ENCODE measurements at regions not wholly inside any gene's neighbourhood (a gene's known extent, or its start where the extent isn't known, plus 50 kb on each side); places are given as distances from the start of the nearest gene placed in this dataset.

DNA sequence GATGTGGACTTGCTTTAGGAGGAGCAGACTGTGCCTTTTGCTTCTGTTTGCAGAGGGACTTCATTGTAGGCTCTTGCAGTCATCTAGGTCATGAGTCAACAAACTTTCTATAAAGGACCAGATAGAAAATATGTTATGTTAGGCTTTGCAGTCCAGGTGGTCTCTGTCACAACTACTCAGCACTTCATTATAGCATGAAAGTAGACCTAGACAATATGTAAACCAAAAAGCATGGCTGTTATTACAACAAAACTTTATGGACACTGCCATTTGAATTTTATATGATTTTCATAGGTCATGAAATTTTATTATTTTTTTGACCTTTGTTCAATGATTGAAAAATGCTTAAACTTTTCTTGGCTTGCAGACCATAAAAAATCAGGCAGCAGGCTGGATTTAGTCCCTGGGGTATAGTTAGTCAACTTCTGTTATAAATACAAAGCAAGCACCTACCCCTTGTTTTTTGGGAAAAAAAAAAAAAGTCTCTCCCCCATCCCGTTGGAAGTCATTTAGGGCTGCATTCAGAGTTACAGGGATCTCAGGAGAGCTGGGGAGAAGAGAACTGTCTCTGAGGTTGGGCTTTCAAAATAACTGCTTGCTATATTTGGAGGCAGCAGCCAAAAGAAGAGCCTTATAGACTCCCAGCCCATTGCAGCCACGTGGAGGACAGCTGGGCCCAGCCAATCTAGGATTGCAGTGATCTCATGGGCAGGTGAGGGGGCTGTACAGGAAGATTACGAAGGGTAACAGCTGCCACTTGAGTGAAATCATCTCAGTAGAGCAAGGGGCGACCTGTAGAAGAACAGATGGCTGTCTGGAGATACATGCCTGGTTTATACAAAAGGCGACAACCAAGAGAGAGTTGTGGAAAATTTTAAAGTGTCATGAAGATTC lies 136.6 kb upstream of the TNC start:
- no peak for DNase-seq (ENCODE audit: low read depth, low spot score)

DNA sequence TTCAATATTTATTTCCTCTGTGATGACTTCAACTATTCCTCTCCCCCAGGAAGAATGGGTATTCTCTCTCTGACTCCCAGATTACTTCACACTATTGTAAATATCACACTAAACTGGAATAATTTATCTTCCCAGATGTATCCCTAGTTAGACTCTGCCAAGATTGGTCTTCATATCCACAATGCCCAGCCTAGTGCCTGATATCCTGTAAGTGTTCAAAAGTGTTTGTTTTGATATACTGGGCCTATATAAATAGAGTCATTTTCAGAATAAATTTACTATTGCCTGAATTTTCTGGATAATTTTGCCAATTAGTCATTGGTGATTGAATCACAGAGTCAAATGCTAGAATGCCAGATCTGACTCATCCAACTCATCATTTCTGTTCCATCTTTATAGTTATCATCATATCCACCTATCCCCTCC lies 143.7 kb upstream of the TNC start:
- DNase-seq (ENCODE audit: low read depth, low spot score), result no peak

DNA sequence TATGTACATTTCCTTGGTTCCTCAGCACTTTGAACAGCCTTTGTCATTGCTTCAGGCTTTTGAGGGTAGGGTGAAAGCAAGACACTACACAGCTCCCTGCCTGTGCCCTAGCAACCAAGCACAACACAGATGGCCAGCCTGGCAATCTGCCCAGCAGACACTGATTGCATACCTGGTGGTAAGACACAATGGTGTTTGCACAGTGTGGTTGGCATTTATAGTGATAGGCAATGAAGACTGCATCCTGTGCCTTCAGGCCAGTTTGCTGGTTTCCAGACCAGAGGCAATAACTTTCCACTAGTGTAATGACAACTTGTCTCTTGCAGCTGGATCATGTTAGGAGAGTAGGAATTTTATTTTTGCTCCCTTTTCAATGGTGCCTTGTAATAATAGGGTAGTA lies 144.5 kb upstream of the TNC start:
- peak; percentile 88 for DNase-seq (ENCODE audit: low read depth, low spot score)

- peak; percentile 13 for DNase-seq (ENCODE audit: low read depth, low spot score)
Measured at GRCh38 chr9:115262952-115263351, 145.0 kb upstream of the TNC start.

- DNase-seq (ENCODE audit: low read depth, low spot score), result no peak
Measured at GRCh38 chr9:115263371-115264075, 145.6 kb upstream of the TNC start.

DNA sequence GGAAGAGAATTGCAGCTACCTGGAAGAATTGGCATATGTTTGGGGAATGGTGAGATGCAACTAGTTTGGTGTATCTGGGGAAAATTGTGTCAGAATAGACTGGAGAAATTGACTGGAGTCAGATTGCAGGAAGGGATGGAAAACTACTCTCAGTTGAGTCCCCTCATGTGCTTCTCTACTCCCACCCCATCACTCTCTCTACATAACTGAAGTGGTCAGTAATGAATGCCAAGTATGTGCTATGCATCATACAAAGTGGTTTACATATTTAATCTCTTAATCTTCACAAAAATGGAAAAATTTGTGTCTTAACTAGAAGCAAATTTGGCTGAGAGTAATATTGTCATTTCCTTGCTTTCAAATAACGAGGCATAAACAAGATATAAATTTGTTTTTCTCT lies 146.4 kb upstream of the TNC start:
- peak; percentile 7 for DNase-seq (ENCODE audit: low read depth, low spot score)

GRCh38 chr9:115267790-115268189 lies 149.8 kb upstream of the TNC start:
- peak; percentile 63 for DNase-seq (ENCODE audit: low read depth, low spot score)

- peak; percentile 43 for DNase-seq (ENCODE audit: low read depth, low spot score)
Measured at GRCh38 chr9:115275753-115276152, 157.8 kb upstream of the TNC start.

DNA sequence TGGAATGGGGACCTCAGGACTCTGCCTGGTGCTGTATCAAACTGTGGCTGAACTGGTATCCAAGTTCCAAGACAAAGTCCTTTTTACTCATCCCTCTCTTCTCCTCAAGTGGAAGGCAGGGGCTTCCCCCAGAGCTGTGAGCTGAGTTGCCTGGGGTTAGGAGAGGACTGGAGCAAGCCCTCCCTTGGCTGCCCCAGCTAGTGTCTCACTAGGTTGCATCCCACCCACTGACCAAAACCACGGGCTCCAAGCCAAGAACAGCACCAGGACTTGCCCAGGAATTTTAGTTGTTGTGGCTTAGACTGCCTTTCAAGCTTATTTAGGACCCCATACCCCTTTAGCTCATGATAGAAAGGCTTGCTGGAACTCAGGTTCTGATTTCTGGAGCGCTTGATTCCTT lies 158.7 kb upstream of the TNC start:
- peak; percentile 87 for DNase-seq (ENCODE audit: low read depth, low spot score)

DNA sequence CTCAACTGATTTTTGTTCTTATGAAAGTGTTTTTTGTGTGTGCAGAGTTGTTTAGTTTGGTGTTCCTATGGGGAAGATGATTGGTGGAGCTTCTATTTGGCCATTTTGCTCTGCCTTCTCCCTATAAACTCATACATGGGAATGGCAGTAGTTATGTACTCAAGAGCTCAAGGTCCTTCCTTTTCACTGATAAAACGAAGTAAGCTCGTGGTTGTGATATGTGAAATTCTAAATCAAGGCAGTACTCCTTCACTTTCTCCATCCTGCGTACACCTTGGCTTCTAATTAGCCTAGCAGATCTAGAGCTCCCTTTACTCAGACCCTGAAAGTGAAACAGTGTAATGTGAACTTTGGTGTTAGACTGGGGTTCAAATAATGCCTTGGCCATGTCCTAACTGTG lies 159.3 kb upstream of the TNC start:
- DNase-seq (ENCODE audit: low read depth, low spot score), result no peak

GRCh38 chr9:115278326-115279035 lies 160.5 kb upstream of the TNC start:
- peak; percentile 83 for DNase-seq (ENCODE audit: low read depth, low spot score)

- DNase-seq (ENCODE audit: low read depth, low spot score), result no peak
Measured at GRCh38 chr9:115283395-115283794, 165.4 kb upstream of the TNC start.

DNA sequence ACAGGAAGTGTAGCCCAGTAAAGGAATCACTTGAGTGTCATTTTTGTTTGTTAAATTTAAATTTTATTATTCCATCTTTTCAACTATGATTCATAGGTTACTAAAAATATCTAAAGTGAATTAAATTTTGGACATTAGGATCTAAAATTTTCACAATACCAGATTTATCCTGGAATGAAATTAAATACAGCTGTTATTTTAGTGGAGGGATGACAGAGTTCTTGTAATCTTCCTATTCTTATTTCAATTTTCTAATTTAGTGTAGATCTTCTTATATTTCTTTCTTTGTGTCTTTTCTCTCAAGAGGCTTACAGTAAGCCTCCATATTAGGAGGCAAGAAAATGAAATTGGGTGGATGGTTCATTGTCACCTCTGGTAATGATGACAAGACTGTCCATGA lies 167.9 kb upstream of the TNC start:
- no peak for DNase-seq (ENCODE audit: low read depth, low spot score)

DNA sequence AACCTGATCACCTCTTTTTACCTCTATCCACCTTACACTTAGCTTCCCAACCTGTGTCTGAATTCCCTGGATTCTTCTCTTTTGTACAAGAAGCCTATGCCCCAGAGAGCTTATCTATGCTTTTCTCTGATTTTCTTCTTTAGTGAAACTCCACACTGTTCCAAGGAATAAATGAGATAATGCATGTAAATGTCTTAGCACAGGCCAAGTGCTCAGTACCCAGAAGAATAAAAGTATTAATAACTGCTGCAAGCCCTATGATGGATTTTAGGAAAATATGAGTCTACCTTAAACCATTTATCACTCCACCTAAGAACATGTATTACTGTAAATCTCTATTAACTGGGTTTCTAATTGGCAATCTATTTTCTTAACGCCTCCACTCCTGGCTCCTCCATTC lies 168.5 kb upstream of the TNC start:
- no peak for DNase-seq (ENCODE audit: low read depth, low spot score)

GRCh38 chr9:115289757-115290208 lies 171.8 kb upstream of the TNC start:
- DNase-seq (ENCODE audit: low read depth, low spot score), result peak; percentile 79

DNA sequence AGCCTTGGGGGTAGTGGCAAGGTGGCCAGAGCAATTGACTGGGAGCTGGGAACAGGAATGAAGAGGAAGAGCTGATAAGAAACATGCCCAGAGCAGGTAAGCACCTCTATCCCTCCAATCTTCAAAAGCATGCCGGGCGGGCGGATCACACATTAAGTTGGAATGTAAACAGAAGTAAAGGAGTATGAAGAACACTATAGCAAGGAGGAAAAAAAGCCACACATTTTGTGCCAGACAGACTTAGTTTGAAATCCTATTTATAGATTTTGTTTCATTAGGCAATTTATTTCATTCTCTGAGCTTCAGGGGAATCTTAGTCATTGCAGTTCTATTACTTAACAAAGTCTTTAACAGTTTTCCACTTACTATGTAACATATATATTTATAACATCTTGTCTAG lies 173.9 kb upstream of the TNC start:
- DNase-seq (ENCODE audit: low read depth, low spot score), result peak; percentile 5

DNA sequence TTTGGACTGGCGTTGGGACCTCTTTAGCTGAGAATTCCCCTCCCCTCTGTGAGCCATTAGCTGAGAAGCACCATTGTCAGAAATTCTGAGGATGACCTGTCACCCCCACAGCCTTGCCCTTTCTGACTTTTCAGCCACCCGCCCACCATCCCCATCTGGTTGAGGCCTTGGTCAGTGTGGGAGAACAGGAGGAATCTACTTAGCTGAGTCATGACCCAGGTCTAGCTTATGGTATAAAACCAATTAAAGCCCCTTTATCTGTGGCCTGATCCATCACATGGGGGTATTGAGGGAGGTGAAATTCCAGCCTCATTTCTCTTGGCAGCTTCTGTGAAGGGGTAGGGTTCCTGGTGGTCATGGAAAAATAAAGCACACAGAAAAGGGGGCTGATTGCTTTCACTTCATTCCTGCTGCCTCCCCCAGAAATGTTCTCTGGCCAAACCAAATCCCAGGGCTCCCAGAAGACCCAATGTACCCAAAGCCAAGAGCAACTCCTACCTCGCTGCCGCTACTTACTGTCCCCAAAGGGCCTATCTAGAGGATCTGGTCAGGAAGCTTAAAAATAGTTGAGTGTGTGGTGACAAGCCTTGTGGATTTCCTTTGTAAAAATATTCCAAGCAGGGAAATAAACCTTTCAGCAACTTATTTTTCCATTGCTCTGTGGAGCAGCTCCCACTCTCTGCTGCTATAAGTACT lies 174.8 kb upstream of the TNC start:
- DNase-seq (ENCODE audit: low read depth, low spot score), result peak; percentile 9

DNA sequence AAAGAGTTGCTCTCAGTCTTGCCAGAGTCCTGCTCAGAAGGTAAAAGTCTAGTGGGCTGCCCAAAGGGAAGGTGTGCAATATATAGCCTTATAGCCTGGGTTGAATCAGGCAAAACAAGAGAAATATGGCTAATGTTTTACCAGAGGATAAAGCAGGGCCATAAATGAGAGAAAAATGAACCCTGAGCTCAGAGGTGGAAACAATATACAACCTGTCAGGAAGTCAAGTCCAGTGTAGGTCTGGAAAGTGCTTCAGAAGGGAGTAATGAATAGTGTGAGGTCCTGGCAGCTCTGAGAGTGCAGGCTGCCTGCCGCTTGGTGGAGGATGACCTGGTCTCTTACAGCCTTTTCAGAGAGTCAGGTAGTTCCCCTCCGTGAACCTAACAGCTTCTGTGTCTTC lies 177.8 kb upstream of the TNC start:
- no peak for DNase-seq (ENCODE audit: low read depth, low spot score)

GRCh38 chr9:115296831-115297565 lies 179.0 kb upstream of the TNC start:
- peak; percentile 30 for DNase-seq (ENCODE audit: low read depth, low spot score)

DNA sequence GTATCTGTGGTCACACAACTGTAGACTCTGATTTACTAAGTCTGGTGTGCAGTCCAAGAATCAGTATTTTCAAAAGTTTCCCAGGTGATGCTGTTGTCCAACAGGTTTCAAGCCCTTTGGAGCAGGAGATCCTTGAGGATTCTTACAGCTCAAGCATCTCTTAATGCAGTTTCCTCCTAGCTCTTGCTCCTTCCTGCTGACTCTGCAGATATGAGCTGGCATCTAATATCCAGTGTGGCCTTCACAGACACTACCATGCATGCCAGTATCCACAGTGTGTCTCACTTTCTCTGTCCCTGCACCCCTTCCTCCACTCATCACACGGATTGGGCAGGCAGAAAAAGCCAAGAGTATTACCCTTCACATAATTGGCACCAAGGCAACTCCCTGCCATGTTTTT lies 182.2 kb upstream of the TNC start:
- no peak for DNase-seq (ENCODE audit: low read depth, low spot score)

DNA sequence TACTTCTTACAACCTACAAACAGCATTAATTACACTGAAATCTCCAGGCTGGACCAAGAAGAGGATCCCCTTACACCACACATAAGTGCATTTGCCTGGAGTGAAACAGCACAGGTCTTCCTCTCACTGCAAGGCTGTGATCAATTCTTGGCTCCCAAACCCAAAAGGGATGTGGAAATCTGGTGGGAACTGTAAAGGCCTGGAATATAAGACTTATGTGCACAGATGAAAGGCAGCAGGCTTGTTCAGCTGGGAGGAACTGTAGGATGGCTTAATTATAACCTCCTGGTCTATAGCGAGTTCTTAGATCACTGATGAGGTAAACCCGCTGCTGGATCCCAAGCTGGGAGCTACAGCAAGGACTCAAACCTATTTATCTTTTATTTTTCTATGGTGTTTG lies 182.9 kb upstream of the TNC start:
- DNase-seq (ENCODE audit: low read depth, low spot score), result no peak
